Gastrocnemius medialis (tissue), 4 donors: ENCODE measurements at regions not wholly inside any gene's neighbourhood (a gene's known extent, or its start where the extent isn't known, plus 50 kb on each side); places are given as distances from the start of the nearest gene placed in this dataset.

Experiments used
- ATAC-seq, 2 donors: fragments of 150-250 bp; one replicate each; pipeline ENCODE4 v1.9.1; 2016
- DNase-seq, 2 donors: peaks; one replicate each; pipeline ENCODE4 v3.0.0-alpha.2; 2019
- H3K27ac ChIP-seq, 4 donors: fragments of 200-600 bp; sonication (generic); 1 replicate in 1 of 4; 2 replicates in 3 of 4; pipeline ENCODE4 v1.5.1; 2016 to 2018; ENCODE audit warnings: mild to moderate bottlenecking in 2 of 4, moderate library complexity in 1 of 4
- H3K27me3 ChIP-seq, 3 donors: fragments of 200-600 bp; sonication (generic) in 2 of 3; 1 replicate in 1 of 3; 2 replicates in 2 of 3; pipeline versions ENCODE4 v1.5.1 to v1.6.0; 2016 to 2019; ENCODE audit warnings: mild to moderate bottlenecking in 1 of 3, moderate library complexity in 1 of 3
- H3K36me3 ChIP-seq, 2 donors: fragments of 200-600 bp; sonication (generic) in 1 of 2; one replicate each; pipeline ENCODE4 v1.5.1; 2017 to 2018
- H3K4me1 ChIP-seq, 2 donors: fragments of 200-600 bp; sonication (generic) in 1 of 2; one replicate each; pipeline ENCODE4 v1.5.1; 2016 to 2017; ENCODE audit warnings: mild to moderate bottlenecking in 2 of 2
- H3K4me3 ChIP-seq, 4 donors: fragments of 200-600 bp; sonication (generic) in 3 of 4; 1 replicate in 1 of 4; 2 replicates in 3 of 4; pipeline ENCODE4 v1.5.1; 2016 to 2019; ENCODE audit warnings: mild to moderate bottlenecking in 2 of 4
- H3K9me3 ChIP-seq, 3 donors: fragments of 200-600 bp; sonication (generic) in 2 of 3; 1 replicate in 1 of 3; 2 replicates in 2 of 3; pipeline ENCODE4 v1.5.1; 2016 to 2019
- POLR2A ChIP-seq, 2 donors: fragments of 450-650 bp; IDR thresholded peaks; one replicate each; pipeline ENCODE4 v1.6.1; 2017; ENCODE audit warnings: antibody characterized with exemption in 2 of 2, mild to moderate bottlenecking in 2 of 2, moderate library complexity in 2 of 2
- in situ Hi-C, 4 donors: fragments of 200-750 bp; cut with MboI; loops; one replicate each; pipeline versions ENCODE4 v1.15.0 to v1.8.0; 2017; ENCODE audit warnings: low sequenced_read_pairs in 4 of 4
- intact Hi-C: fragments of 100-400 bp; cut with DNase I; formaldehyde crosslinking; loops from one replicate; pipeline ENCODE4 v1.15.1; 2023; ENCODE audit warnings: low total_unique reads
- TF ChIP-seq, protein P1 (sequence below), 5 experiments: fragments of 450-650 bp in 3 of 5; fragments of 200-600 bp in 2 of 5; sonication (generic) in 2 of 5; IDR thresholded peaks in 4 of 5; conservative IDR thresholded peaks in 1 of 5; 1 replicate in 4 of 5; 2 replicates in 1 of 5; pipeline ENCODE4 v1.5.1; 2016 to 2019; ENCODE audit warnings: antibody characterized with exemption in 5 of 5, mild to moderate bottlenecking in 3 of 5, moderate library complexity in 3 of 5

- in situ Hi-C loops = no loop called here
- no peaks in the 10 kb centered on the region for H3K36me3 ChIP-seq
- TF ChIP-seq, protein P1, sequence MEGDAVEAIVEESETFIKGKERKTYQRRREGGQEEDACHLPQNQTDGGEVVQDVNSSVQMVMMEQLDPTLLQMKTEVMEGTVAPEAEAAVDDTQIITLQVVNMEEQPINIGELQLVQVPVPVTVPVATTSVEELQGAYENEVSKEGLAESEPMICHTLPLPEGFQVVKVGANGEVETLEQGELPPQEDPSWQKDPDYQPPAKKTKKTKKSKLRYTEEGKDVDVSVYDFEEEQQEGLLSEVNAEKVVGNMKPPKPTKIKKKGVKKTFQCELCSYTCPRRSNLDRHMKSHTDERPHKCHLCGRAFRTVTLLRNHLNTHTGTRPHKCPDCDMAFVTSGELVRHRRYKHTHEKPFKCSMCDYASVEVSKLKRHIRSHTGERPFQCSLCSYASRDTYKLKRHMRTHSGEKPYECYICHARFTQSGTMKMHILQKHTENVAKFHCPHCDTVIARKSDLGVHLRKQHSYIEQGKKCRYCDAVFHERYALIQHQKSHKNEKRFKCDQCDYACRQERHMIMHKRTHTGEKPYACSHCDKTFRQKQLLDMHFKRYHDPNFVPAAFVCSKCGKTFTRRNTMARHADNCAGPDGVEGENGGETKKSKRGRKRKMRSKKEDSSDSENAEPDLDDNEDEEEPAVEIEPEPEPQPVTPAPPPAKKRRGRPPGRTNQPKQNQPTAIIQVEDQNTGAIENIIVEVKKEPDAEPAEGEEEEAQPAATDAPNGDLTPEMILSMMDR (IDR thresholded peaks at IDR 0.05 in 4 of 5, conservative IDR thresholded peaks at IDR 0.05 in 1 of 5) = no peak
- no peak for TF ChIP-seq POLR2A (IDR thresholded peaks at IDR 0.05)
- no peak overlapping the region for H3K4me3 ChIP-seq
- H3K27me3 ChIP-seq = peaks cover 9 to 45% (median 31%) of the 10 kb centered on the region in 3 donors
- intact Hi-C loops = no loop called here
- ATAC-seq (no peak), DNase-seq (no peak)
- no peaks in the 10 kb centered on the region for H3K4me1 ChIP-seq
- H3K9me3 ChIP-seq = no peaks in the 10 kb centered on the region
- H3K27ac ChIP-seq = no peak overlapping the region
Measured at GRCh38 chr1:22359427-22359826, 92.2 kb upstream of the ZBTB40 start.

- no peaks in the 10 kb centered on the region for H3K9me3 ChIP-seq
- H3K4me3 ChIP-seq = no peak overlapping the region
- no peaks in the 10 kb centered on the region for H3K4me1 ChIP-seq
- intact Hi-C loops (no loop called here), in situ Hi-C loops (no loop called here)
- no peaks in the 10 kb centered on the region for H3K36me3 ChIP-seq
- DNase-seq = no peak
- H3K27me3 ChIP-seq = peaks cover 0 to 49% (median 16%) of the 10 kb centered on the region in 3 donors
- ATAC-seq = no peak
- TF ChIP-seq, protein P1 (IDR thresholded peaks at IDR 0.05 in 4 of 5, conservative IDR thresholded peaks at IDR 0.05 in 1 of 5) = no peak
- TF ChIP-seq POLR2A (IDR thresholded peaks at IDR 0.05) = no peak
- no peak overlapping the region for H3K27ac ChIP-seq
Measured at GRCh38 chr1:22362626-22363402, 88.8 kb upstream of the ZBTB40 start.

DNA sequence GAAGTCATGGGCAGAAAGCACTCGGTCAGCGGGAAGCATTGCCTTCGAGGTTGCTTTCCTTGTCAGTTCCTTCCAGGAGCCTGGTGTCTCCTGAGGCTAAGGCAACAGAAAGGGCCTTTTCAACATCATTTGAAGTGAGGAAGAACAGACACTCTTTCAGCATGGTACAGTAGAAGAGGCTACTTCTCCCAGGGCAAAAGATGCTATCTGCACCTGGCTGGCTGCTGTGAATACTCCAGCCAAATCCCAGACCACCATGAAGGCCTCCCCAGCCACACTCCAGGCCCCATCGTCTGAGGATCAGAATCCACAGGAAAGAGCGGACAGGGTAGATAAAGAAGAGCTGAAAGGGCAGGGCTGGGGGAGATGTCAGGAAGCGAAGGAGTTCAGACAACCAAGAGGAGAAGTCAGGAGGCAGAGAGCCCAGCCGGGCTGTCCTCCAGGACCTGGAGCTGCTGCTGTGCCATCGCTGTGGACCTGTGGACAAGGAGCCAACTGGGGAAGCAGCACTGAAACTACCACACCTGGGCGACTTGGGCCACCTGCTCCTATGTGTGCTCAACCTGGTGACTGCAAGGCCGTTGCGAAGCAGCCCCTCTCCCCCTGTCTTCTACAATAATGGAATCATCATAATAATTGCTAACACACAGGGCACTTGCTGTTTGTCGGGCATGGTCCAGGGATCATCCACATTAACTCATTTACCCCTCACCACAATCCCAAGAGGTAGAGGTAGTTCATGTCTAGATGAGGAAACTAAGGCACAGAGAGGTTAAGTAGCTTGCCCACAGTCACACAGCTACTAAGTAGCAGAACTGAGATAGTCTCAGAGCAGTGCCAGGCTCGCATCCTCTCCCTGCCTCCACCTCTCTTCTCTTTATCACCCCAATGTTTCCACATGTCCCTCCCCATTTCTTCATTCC is 88.0 kb upstream of the ZBTB40 start:
- Histone ChIP-seq H3K4me3 (no peak overlapping the region), H3K27ac (no peak overlapping the region), H3K4me1 (no peaks in the 10 kb centered on the region), H3K27me3 (peaks cover 0 to 47% (median 14%) of the 10 kb centered on the region in 3 donors), H3K36me3 (no peaks in the 10 kb centered on the region), H3K9me3 (no peaks in the 10 kb centered on the region)
- ATAC-seq (no peak), DNase-seq (no peak)
- in situ Hi-C loops (no loop called here), intact Hi-C loops (no loop called here)
- TF ChIP-seq, protein P1 (IDR thresholded peaks at IDR 0.05 in 4 of 5, conservative IDR thresholded peaks at IDR 0.05 in 1 of 5) = no peak
- no peak for TF ChIP-seq POLR2A (IDR thresholded peaks at IDR 0.05)

GRCh38 chr1:22364326-22364650 is 87.4 kb upstream of the ZBTB40 start:
- H3K9me3 ChIP-seq = no peaks in the 10 kb centered on the region
- DNase-seq (no peak), ATAC-seq (no peak)
- no peak overlapping the region for H3K27ac ChIP-seq
- H3K4me3 ChIP-seq = no peak overlapping the region
- no peaks in the 10 kb centered on the region for H3K4me1 ChIP-seq
- in situ Hi-C loops = no loop called here
- no peaks in the 10 kb centered on the region for H3K36me3 ChIP-seq
- no peak for TF ChIP-seq POLR2A (IDR thresholded peaks at IDR 0.05)
- TF ChIP-seq, protein P1 (IDR thresholded peaks at IDR 0.05 in 4 of 5, conservative IDR thresholded peaks at IDR 0.05 in 1 of 5) = no peak
- intact Hi-C loops = no loop called here
- peaks cover 0 to 44% (median 13%) of the 10 kb centered on the region in 3 donors for H3K27me3 ChIP-seq
